HG03520 (cell line): ENCODE measurements at regions not wholly inside any gene's neighbourhood (a gene's known extent, or its start where the extent isn't known, plus 50 kb on each side); places are given as distances from the start of the nearest gene placed in this dataset.

Experiments used
- ATAC-seq: cut with Tn5 transposase; IDR thresholded peaks from one replicate; pipeline ENCODE4 v1.9.1; 2021; ENCODE audit warnings: mild to moderate bottlenecking, moderate library complexity; ENCODE audit not compliant: unreplicated experiment

DNA sequence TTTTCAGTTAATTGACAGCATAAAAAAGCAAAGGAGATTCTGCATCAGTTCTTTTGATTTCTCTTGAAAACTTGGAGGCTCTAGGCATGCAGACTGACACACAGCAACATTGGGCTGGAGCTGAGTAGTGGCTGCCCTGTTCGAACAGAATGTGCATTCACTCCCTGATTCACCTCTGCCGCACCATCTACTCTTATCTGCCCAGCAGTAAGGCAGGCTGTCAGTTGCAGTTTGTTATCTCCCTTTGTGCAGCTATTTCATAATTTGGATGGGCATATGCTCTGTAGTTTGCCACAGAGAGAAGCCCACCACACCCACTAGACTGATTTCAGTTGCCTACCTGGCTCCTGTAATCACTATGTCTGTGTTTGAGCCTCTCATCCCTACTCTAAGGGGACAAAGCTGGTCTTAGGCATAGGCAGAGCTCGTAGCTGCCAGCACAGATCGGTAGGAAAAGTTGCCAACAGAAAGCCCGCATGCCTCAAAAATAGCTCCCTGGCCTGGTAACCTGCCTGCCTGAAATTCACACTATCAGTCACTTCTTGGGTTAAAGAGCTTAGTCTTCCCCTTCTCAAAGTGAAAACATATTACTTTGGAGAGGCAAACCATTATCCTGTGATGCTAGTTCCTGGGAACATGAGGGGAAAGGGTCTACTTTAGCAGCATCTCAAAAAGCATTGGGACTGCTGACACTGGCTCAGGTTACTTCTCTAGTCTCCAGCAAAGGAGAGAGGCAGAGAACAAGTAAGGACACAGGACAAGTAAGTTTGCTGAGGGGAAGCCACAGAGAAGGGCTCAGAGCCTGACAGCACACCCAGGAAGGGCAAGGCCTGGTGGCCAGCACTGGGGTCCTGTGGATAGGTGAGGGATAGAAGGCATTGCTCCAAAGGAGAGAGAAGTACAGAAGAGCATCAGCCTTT is 75.9 kb upstream of the TMEM164 start:
- no peak for ATAC-seq

GRCh38 chrX:109927663-109928273 is 75.1 kb upstream of the TMEM164 start:
- ATAC-seq: no peak

GRCh38 chrX:109928596-109929335 is 74.1 kb upstream of the TMEM164 start:
- ATAC-seq: no peak

DNA sequence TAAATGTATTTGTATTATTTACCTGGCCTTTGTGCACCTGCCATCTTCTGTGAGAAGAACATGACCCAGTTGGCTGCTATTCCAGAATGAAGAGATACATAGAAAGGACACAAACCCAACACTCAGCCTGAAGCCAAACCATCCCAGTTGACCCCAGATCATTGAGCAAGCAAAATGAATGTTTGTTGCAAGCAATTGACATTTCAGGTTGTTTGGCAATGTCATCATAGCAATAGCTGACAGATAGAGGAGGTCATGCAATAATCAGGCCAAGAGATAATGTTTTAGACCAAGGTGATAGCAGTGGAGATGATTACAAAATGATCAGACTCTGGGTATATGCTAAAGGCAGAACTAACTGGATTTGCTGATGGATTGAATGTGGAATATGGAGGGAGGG is 71.2 kb upstream of the TMEM164 start:
- no peak for ATAC-seq

- no peak for ATAC-seq
These were observed 68.5 kb upstream of the TMEM164 start for GRCh38 chrX:109934434-109934833.

GRCh38 chrX:109934935-109935334 is 68.0 kb upstream of the TMEM164 start:
- no peak for ATAC-seq

GRCh38 chrX:109936114-109936513 is 66.8 kb upstream of the TMEM164 start:
- ATAC-seq: no peak

- no peak for ATAC-seq
These were observed 66.3 kb upstream of the TMEM164 start for GRCh38 chrX:109936598-109936997.

DNA sequence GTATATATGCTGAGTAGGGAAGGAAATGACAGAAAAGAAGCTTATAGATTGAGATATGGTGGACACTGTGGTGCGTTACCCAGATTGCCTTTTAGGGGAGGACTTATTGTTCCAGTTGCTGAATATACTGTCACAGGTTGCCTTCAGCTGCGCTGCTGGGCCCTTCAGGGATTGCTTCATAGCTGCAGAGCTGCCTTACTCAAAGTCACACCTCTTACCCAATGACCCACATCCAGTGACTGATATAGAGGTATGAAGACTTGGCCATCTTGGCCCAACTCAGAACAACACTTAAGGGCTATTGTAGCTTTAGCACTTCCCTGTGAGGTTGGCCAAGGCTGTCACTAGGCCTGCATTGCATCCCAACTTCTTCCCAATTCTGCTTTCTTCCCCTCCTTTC is 63.4 kb upstream of the TMEM164 start:
- ATAC-seq: no peak

- no peak for ATAC-seq
These were observed 62.5 kb upstream of the TMEM164 start for GRCh38 chrX:109940411-109940810.

GRCh38 chrX:109943092-109943739 is 59.7 kb upstream of the TMEM164 start:
- no peak for ATAC-seq

- ATAC-seq: no peak
These were observed 59.2 kb upstream of the TMEM164 start for GRCh38 chrX:109943740-109944092.

DNA sequence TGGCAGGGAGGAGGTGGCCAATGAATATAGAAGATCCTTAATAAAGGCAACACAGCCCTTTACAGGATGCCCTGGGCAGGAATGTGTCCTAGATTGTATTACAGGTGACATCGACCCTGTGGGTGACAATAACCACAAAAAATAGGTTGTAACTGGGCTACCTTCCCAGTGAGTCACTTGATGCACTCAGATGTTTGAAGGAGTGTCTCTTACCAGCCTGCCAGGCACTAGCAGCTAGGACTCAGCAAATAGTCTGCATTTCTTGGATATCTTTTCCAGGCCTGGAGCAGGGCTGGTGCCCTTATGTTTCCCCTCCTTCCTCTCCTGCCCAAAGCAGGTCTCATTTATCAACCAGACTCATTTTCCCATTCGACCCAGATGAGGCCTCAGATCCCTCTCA is 50.9 kb upstream of the TMEM164 start:
- no peak for ATAC-seq

- peak; percentile 66 for ATAC-seq
These were observed 49.7 kb upstream of the TMEM164 start for GRCh38 chrX:109952985-109953905.
